HepG2 (cell line): ENCODE measurements at regions not wholly inside any gene's neighbourhood (a gene's known extent, or its start where the extent isn't known, plus 50 kb on each side); places are given as distances from the start of the nearest gene placed in this dataset.

Experiments
- AKAP8 ChIP-seq: sonication (generic); formaldehyde crosslinking; IDR thresholded peaks from 2 replicates; pipeline ENCODE4 v1.5.1; 2020; ENCODE audit warnings: mild to moderate bottlenecking, missing genetic modification reagents
- ATF4 ChIP-seq, 2 experiments: fragments of 450-650 bp in 1 of 2; sonication (generic) in 1 of 2; formaldehyde crosslinking; IDR thresholded peaks; 2 replicates each; pipeline versions ENCODE4 v1.5.0 to v1.8.0; 2020 to 2022; ENCODE audit warnings: mild to moderate bottlenecking in 1 of 2, missing genetic modification reagents in 1 of 2
- ATRX ChIP-seq: sonication (generic); formaldehyde crosslinking; IDR thresholded peaks from 2 replicates; pipeline ENCODE4 v1.4.0; 2020; ENCODE audit warnings: missing genetic modification reagents, borderline replicate concordance
- BRD4 ChIP-seq: sonication (generic); formaldehyde crosslinking; IDR thresholded peaks from 2 replicates; pipeline ENCODE4 v1.4.0; 2020; ENCODE audit warnings: missing genetic modification reagents
- ETV6 ChIP-seq: sonication (generic); formaldehyde crosslinking; conservative IDR thresholded peaks from 2 replicates; pipeline ENCODE4 v1.4.0; 2020; ENCODE audit warnings: missing genetic modification reagents
- GPBP1L1 ChIP-seq: sonication (generic); formaldehyde crosslinking; IDR thresholded peaks from 2 replicates; pipeline ENCODE4 v1.5.0; 2020; ENCODE audit warnings: mild to moderate bottlenecking, missing genetic modification reagents
- HDAC1 ChIP-seq: sonication (generic); formaldehyde crosslinking; IDR thresholded peaks from 2 replicates; pipeline ENCODE4 v1.5.1; 2020; ENCODE audit warnings: mild to moderate bottlenecking, missing genetic modification reagents
- HDAC6 ChIP-seq: fragments of 200-600 bp; sonication (generic); IDR thresholded peaks from 2 replicates; pipeline ENCODE4 v1.7.0; 2017; ENCODE audit warnings: mild to moderate bottlenecking, antibody characterized with exemption, low read length, low read depth
- IKZF4 ChIP-seq: sonication (generic); formaldehyde crosslinking; IDR thresholded peaks from 2 replicates; pipeline ENCODE4 v1.5.1; 2020; ENCODE audit warnings: borderline replicate concordance, mild to moderate bottlenecking, low read depth, missing genetic modification reagents; ENCODE audit errors: not compliant biosample characterization
- KAT7 ChIP-seq: IDR thresholded peaks from 2 replicates; pipeline ENCODE4 v1.6.1; 2018; ENCODE audit warnings: borderline replicate concordance, missing compliant biosample characterization
- MATR3 ChIP-seq: sonication (generic); formaldehyde crosslinking; IDR thresholded peaks from 2 replicates; pipeline ENCODE4 v1.4.0; 2020; ENCODE audit warnings: missing genetic modification reagents
- MBD4 ChIP-seq: IDR thresholded peaks from 2 replicates; pipeline ENCODE4 v1.6.1; 2012; ENCODE audit warnings: low read length, inconsistent platforms, borderline replicate concordance
- NR2F2 ChIP-seq: IDR thresholded peaks from 2 replicates; pipeline ENCODE4 v1.6.1; 2012; ENCODE audit warnings: low read depth, inconsistent platforms, borderline replicate concordance
- RNF219 ChIP-seq: sonication (generic); formaldehyde crosslinking; IDR thresholded peaks from 2 replicates; pipeline ENCODE4 v1.5.0; 2020; ENCODE audit warnings: mild to moderate bottlenecking, missing genetic modification reagents
- SCMH1 ChIP-seq: sonication (generic); formaldehyde crosslinking; IDR thresholded peaks from 2 replicates; pipeline ENCODE4 v1.9.0; 2021; ENCODE audit warnings: missing genetic modification reagents, mild to moderate bottlenecking, borderline replicate concordance
- SMARCE1 ChIP-seq: fragments of 450-650 bp; IDR thresholded peaks from 2 replicates; pipeline ENCODE4 v1.6.1; 2017; ENCODE audit warnings: borderline replicate concordance
- SRSF1 ChIP-seq: fragments of 200-400 bp; formaldehyde crosslinking; optimal IDR thresholded peaks from 2 replicates; pipeline ENCODE3; 2017; ENCODE audit warnings: mild to moderate bottlenecking, low read depth, low read length, moderate library complexity
- ZNF251 ChIP-seq: sonication (generic); formaldehyde crosslinking; IDR thresholded peaks from 2 replicates; pipeline ENCODE4 v1.9.0; 2021; ENCODE audit warnings: mild to moderate bottlenecking, missing genetic modification reagents
- ZNF672 ChIP-seq: sonication (generic); formaldehyde crosslinking; IDR thresholded peaks from 2 replicates; pipeline ENCODE4 v1.8.1; 2022; ENCODE audit warnings: missing genetic modification reagents
- ZNF687 ChIP-seq: sonication (generic); formaldehyde crosslinking; IDR thresholded peaks from 2 replicates; pipeline ENCODE4 v1.5.1; 2020; ENCODE audit warnings: mild to moderate bottlenecking, missing genetic modification reagents, moderate library complexity
- ZNF776 ChIP-seq: sonication (generic); formaldehyde crosslinking; IDR thresholded peaks from 2 replicates; pipeline ENCODE4 v1.4.0; 2020; ENCODE audit warnings: mild to moderate bottlenecking, missing genetic modification reagents
- ZNF781 ChIP-seq: sonication (generic); formaldehyde crosslinking; IDR thresholded peaks from 2 replicates; pipeline ENCODE4 v1.5.1; 2020; ENCODE audit warnings: borderline replicate concordance, mild to moderate bottlenecking, missing genetic modification reagents; ENCODE audit errors: not compliant biosample characterization
- ZNF792 ChIP-seq: IDR thresholded peaks from 2 replicates; pipeline ENCODE4 v1.6.1; 2016

- TF ChIP-seq AKAP8 (CRISPR knock-in tag) (no peak), ATRX (CRISPR knock-in tag) (no peak), ZNF687 (CRISPR knock-in tag) (no peak), ZNF776 (no peak), SRSF1 (no peak), IKZF4 (no peak), SMARCE1 (no peak), HDAC1 (CRISPR knock-in tag) (peak; percentile 68), BRD4 (CRISPR knock-in tag) (no peak), MATR3 (CRISPR knock-in tag) (no peak), MBD4 (no peak), ZNF781 (no peak), GPBP1L1 (CRISPR knock-in tag) (no peak), RNF219 (CRISPR knock-in tag) (no peak), NR2F2 (peak; percentile 54; the same call in 1 of the 2 replicates), HDAC6 (no peak), SCMH1 (CRISPR knock-in tag) (no peak), ZNF792 (no peak; the same call in 1 of the 2 replicates), ATF4 (CRISPR knock-in tag; IDR thresholded peaks at IDR 0.05) (peak in 1 of 2 experiments; percentile 37; a peak in 1 of 4 replicates), ZNF251 (CRISPR knock-in tag) (no peak), KAT7 (CRISPR knock-in tag) (no peak), ZNF672 (CRISPR knock-in tag) (no peak), ETV6 (CRISPR knock-in tag) (no peak)
These were observed 430.5 kb downstream of the STK39 start (continued) for GRCh38 chr2:167816874-167817290.
